ENCODE measurements at regions not wholly inside any gene's neighbourhood (a gene's known extent, or its start where the extent isn't known, plus 50 kb on each side); places are given as distances from the start of the nearest gene placed in this dataset.

GRCh38 chr1:212520299-212520698, 87.6 kb downstream of the NENF start:
- in situ Hi-C loops (cut with MboI; ENCODE audit: low pct_unique_long_range_greater_than_20kb, low sequenced_read_pairs) = no loop called here
- DNase-seq = no peak

- in situ Hi-C loops (cut with MboI; ENCODE audit: low pct_unique_long_range_greater_than_20kb, low sequenced_read_pairs) = no loop called here
- DNase-seq = no peak
These were observed 87.8 kb upstream of the ATF3 start for GRCh38 chr1:212520746-212521145.

- in situ Hi-C loops (cut with MboI; ENCODE audit: low pct_unique_long_range_greater_than_20kb, low sequenced_read_pairs) = no loop called here
These were observed 83.0 kb upstream of the ATF3 start for GRCh38 chr1:212525479-212526110.

DNA sequence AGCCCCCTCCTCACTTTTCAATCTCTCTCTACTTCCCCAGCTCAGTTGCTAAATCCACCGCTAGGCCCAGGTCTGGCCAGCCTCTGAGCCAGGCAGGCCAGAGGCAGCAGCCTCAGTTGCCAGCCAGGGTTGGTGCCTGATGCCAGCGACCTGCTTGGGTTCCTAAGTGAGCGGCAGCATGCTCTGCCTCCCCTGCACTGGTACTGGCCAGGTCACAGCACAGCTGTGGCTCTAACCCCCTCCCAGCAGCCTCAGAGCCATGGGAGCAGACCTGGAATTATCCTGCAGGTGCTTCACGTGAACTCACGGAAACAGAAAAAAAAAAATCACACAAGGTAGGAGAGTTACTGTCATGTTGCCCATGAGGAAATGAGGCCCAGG, 82.5 kb upstream of the ATF3 start:
- in situ Hi-C loops (cut with MboI; ENCODE audit: low pct_unique_long_range_greater_than_20kb, low sequenced_read_pairs) = no loop called here
- no peak for DNase-seq

More at GRCh38 chr1:212525479-212526110, 83.0 kb upstream of the ATF3 start:
- no peak for DNase-seq

DNA sequence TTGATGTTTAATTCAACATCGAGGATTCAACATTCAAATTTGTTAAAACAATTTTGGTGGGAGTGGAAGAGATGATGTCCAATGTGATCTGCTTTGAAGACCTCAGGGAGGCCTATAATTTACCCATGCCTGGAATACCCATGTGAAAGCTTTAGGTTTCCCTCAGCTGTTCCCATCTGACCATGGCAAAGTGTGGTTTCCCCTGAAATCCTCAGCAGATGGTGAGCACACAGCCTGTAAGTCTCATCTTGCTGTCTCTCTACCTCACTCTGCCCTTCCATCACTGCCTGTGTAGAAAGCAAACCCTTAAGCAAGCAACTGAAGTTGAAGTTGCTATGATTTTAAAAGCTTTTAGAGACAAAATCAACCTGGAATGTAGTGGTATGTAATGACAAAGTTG, 80.1 kb upstream of the ATF3 start:
- no peak for DNase-seq
- in situ Hi-C loops (cut with MboI; ENCODE audit: low pct_unique_long_range_greater_than_20kb, low sequenced_read_pairs) = no loop called here

DNA sequence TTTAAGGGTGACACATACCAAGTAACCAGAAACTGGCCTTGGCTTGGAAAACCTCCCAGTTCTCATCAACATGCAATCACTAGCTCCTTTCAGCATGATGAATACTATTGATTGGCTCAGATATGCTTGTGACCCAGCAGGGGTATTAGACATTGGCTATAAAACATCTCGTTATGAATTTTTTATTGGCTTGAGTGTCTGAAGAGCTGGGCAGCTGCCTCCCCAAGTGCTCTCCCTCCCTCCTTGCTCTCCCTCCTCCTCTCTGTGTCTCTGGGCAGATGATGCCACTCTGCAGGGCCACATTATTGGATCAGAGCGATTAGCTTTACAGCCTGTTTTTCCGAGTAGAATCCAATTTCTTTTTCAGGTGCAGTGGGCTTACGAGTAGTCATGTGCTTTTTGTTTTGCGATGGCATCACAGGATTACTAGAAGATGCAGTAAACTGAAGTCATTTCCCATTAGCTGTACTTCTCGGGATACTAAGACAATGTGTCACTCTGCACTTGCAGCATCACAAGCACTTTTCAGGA, 79.3 kb upstream of the ATF3 start:
- in situ Hi-C loops (cut with MboI; ENCODE audit: low pct_unique_long_range_greater_than_20kb, low sequenced_read_pairs) = no loop called here
- DNase-seq = no peak

GRCh38 chr1:212531267-212531666, 77.3 kb upstream of the ATF3 start:
- in situ Hi-C loops (cut with MboI; ENCODE audit: low pct_unique_long_range_greater_than_20kb, low sequenced_read_pairs) = no loop called here
- no peak for DNase-seq

DNA sequence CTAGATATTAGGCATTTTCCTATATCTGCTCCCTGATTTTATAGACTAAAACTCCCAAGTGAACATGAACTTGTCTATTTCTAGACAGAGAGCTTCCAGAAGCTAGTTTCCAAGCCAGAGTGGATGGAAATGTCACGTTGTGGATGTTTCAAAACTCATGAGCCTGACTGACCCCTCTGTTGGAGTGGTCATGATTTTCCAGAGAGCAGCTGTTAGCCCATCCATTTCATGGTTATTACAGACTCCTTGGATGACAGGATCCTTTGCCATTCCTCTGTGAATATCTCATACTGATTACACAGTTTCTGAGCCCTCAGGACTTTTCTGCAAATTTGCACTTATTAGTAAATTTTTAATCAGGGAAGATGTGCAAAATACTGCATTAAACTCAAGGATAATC, 76.8 kb upstream of the ATF3 start:
- in situ Hi-C loops (cut with MboI; ENCODE audit: low pct_unique_long_range_greater_than_20kb, low sequenced_read_pairs) = no loop called here
- no peak for DNase-seq

DNA sequence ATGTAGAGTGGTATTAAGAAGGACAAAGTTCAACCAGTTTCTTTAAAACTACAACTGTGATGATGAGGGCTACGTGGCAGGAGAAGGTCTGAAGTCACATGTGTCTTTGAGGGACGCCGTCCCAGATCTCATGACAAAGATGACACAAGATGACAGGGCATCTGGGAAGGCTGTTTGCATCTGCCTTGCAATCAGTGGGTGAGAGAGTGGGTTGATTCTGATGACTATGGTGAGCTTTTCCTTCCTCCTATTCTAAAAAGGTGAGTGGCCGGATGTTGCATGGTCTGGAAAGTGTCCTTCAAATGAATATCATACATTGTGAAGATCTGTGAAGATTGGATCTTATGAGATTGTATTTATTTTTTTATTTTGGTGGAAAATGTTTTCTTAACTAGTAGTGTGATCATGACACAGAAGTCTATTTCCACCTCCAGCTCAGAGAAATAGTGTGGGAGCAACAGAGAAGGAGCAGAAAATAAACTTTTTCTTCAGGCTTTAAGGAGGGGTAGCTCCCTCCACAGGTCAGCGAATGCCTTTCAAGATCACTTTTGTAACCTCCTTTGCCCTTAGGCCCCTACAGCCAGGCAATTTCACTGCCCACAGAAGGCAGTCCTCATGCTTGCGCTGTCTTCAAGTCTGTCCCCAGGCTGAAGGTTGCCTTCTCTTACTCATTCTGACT, 76.0 kb upstream of the ATF3 start:
- no peak for DNase-seq
- in situ Hi-C loops (cut with MboI; ENCODE audit: low pct_unique_long_range_greater_than_20kb, low sequenced_read_pairs) = no loop called here

- in situ Hi-C loops (cut with MboI; ENCODE audit: low pct_unique_long_range_greater_than_20kb, low sequenced_read_pairs) = no loop called here
- DNase-seq = no peak
These were observed 75.4 kb upstream of the ATF3 start for GRCh38 chr1:212533148-212533517.

DNA sequence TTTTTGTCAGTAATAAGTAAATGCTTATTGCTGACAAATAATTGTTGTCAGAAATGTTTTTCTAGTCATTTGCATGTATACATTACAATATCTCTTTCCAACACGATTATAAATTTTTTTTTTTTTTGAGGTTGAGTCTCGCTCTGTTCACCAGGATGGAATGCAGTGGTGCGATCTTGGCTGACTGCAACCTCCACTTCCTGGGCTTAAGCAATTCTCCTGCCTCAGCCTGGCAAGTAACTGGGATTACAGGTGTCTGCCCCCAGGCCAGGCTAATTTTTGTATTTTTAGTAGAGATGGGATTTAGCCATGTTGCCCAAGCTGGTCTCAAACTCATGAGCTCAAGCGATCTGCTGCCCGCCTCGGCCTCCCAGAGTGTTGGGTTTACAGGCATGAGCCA, 72.0 kb upstream of the ATF3 start:
- in situ Hi-C loops (cut with MboI; ENCODE audit: low pct_unique_long_range_greater_than_20kb, low sequenced_read_pairs) = no loop called here
- no peak for DNase-seq

- no peak for DNase-seq
- in situ Hi-C loops (cut with MboI; ENCODE audit: low pct_unique_long_range_greater_than_20kb, low sequenced_read_pairs) = no loop called here
These were observed 71.0 kb upstream of the ATF3 start for GRCh38 chr1:212537610-212538009.

GRCh38 chr1:212539737-212540430, 68.7 kb upstream of the ATF3 start:
- in situ Hi-C loops (cut with MboI; ENCODE audit: low pct_unique_long_range_greater_than_20kb, low sequenced_read_pairs) = no loop called here
- no peak for DNase-seq

- in situ Hi-C loops (cut with MboI; ENCODE audit: low pct_unique_long_range_greater_than_20kb, low sequenced_read_pairs) = no loop called here
- no peak for DNase-seq
These were observed 65.8 kb upstream of the ATF3 start for GRCh38 chr1:212542761-212543187.

DNA sequence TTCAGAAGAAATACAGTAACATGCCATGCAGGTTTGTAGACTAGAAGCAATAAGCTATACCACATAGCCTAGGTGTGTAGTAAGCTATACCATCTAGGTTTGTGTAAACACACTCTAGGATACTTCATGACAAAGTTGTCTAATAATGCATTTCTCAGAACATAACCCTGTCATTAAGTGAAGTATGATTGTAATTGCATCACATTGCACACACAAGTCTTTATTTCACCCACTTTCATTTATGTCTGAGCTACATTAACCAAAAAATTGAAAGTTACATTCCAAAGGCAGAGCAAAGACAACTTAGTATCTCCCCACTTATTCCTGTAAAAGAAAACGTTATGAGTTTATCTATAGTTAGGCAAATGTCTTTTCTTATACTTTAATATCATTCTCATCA, 64.5 kb upstream of the ATF3 start:
- DNase-seq = no peak
- in situ Hi-C loops (cut with MboI; ENCODE audit: low pct_unique_long_range_greater_than_20kb, low sequenced_read_pairs) = no loop called here

- DNase-seq = no peak
- in situ Hi-C loops (cut with MboI; ENCODE audit: low pct_unique_long_range_greater_than_20kb, low sequenced_read_pairs) = no loop called here
These were observed 62.5 kb upstream of the ATF3 start for GRCh38 chr1:212545941-212546635.

GRCh38 chr1:212549503-212550017, 59.0 kb upstream of the ATF3 start:
- DNase-seq = no peak
- in situ Hi-C loops (cut with MboI; ENCODE audit: low pct_unique_long_range_greater_than_20kb, low sequenced_read_pairs) = no loop called here

GRCh38 chr1:212551929-212552328, 56.6 kb upstream of the ATF3 start:
- in situ Hi-C loops (cut with MboI; ENCODE audit: low pct_unique_long_range_greater_than_20kb, low sequenced_read_pairs) = no loop called here
- no peak for DNase-seq

GRCh38 chr1:212553676-212554075, 54.9 kb upstream of the ATF3 start:
- in situ Hi-C loops (cut with MboI; ENCODE audit: low pct_unique_long_range_greater_than_20kb, low sequenced_read_pairs) = no loop called here
- no peak for DNase-seq

DNA sequence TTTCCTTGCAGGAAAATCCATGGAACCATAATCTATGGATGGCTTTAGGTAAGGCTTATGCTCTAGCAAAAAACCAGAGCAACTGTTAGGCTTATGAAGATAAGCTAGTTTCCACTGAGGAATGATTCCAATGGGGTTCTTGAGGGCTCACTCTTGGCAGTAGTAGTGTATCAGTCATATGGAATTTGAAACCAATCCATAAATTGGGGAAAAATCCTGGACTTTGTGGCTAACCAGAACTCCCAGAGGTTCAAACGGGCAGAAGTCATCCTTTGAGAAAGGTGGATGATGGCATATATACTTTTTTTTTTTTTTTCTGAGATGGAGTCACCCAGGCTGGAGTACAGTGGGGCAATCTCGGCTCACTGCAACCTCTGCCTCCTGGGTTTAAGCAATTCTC, 54.2 kb upstream of the ATF3 start:
- DNase-seq = no peak
- in situ Hi-C loops (cut with MboI; ENCODE audit: low pct_unique_long_range_greater_than_20kb, low sequenced_read_pairs) = no loop called here
